Thyroid gland (tissue), 4 donors: ENCODE measurements at regions not wholly inside any gene's neighbourhood (a gene's known extent, or its start where the extent isn't known, plus 50 kb on each side); places are given as distances from the start of the nearest gene placed in this dataset.
"Not testable (repeated sequence)": the region's sequence is repeated elsewhere in the genome, so short reads cannot be mapped to it uniquely, and the experiment has no call there.

ENCODE experiments used
- DNase-seq, 2 donors: peaks; one replicate each; pipeline ENCODE4 v3.0.0-alpha.2; 2019
- H3K27ac ChIP-seq, 3 donors: fragments of 200-600 bp; sonication (generic); 1 replicate in 2 of 3; 2 replicates in 1 of 3; pipeline ENCODE4 v1.5.1; 2016 to 2019; ENCODE audit warnings: mild to moderate bottlenecking in 1 of 3, moderate library complexity in 1 of 3
- H3K27me3 ChIP-seq: fragments of 200-600 bp; sonication (generic); one replicate; pipeline ENCODE4 v1.5.1; 2019
- H3K36me3 ChIP-seq, 2 donors: fragments of 200-600 bp; sonication (generic); one replicate each; pipeline ENCODE4 v1.5.1; 2016 to 2019
- H3K4me1 ChIP-seq, 2 donors: fragments of 200-600 bp; sonication (generic); one replicate each; pipeline ENCODE4 v1.5.1; 2017 to 2019
- H3K4me3 ChIP-seq, 3 donors: fragments of 200-600 bp; sonication (generic); replicated peaks in 1 of 3; 1 replicate in 2 of 3; 2 replicates in 1 of 3; pipeline ENCODE4 v1.5.1; 2016; ENCODE audit warnings: mild to moderate bottlenecking in 1 of 3
- H3K9me3 ChIP-seq: fragments of 200-600 bp; sonication (generic); one replicate; pipeline ENCODE4 v1.5.1; 2017
- CTCF ChIP-seq, 6 experiments: fragments of 200-600 bp in 3 of 6; fragments of 450-650 bp in 3 of 6; sonication (generic) in 3 of 6; IDR thresholded peaks; one replicate each; pipeline ENCODE4 v1.5.1; 2016 to 2019; ENCODE audit warnings: antibody characterized with exemption in 6 of 6, mild to moderate bottlenecking in 2 of 6, inconsistent platforms in 1 of 6, moderate library complexity in 1 of 6
- POLR2A ChIP-seq, 2 donors: fragments of 450-650 bp; IDR thresholded peaks; one replicate each; pipeline ENCODE4 v1.6.1; 2017; ENCODE audit warnings: antibody characterized with exemption in 2 of 2, mild to moderate bottlenecking in 2 of 2, moderate library complexity in 1 of 2
- WGBS, 2 donors: methylation state at CpG; one replicate each; pipeline ENCODE4 v1.1.5; 2017; 5-methylcytosine and 5-hydroxymethylcytosine counted together
- intact Hi-C: fragments of 100-400 bp; cut with DNase I; formaldehyde crosslinking; loops from one replicate; pipeline ENCODE4 v1.15.1; 2023

DNA sequence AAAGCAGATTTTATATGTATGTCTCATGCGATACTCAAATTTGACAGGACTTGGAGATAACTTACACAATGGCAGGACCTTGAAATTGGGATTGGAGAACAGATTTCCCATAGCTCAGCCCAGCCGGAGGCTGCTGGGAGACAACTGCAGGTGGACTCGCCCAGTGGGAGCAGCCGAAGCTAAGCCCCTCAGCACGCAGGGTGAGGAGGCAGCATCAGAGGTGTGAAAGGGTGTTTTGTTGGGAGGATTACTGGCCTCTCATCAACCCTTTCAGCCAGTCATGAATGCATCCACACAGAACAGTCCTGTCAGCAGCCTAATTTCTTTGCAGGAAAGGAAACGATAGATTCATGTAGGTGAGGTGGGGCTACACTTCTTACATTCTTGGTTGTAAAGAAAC is 110.4 kb upstream of the DYNAP start:
- Histone ChIP-seq H3K9me3 (no peaks in the 10 kb centered on the region), H3K27ac (no peak overlapping the region), H3K4me3 (no peak overlapping the region), H3K36me3 (no peaks in the 10 kb centered on the region), H3K4me1 (no peaks in the 10 kb centered on the region), H3K27me3 (no peaks in the 10 kb centered on the region)
- intact Hi-C loops = no loop called here
- DNase-seq = no peak
- 60 to 63% methylated on average over 6 of the region's 6 CpGs for WGBS, 2 donors
- no peak for TF ChIP-seq CTCF (IDR thresholded peaks at IDR 0.05)
- no peak for TF ChIP-seq POLR2A (IDR thresholded peaks at IDR 0.05)

DNA sequence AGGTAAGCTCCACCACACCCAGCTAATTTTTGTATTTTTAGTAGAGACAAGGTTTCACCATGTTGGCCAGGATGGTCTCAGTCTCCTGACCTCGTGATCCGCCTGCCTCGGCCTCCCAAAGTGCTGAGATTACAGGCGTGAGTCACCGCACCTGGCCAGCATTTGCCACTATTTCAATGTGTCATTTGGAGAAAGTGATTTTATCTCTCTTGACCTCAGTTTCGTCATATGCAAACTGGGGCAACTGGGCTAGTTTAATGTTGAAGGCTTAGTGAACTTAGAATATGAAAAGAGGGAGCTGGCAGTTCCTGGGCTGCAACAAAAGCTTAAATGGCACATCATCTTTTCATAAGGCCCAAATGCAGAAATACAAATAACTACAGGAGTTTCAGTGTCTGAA is 88.6 kb upstream of the DYNAP start:
- H3K4me1 ChIP-seq, H3K4me3 ChIP-seq, H3K9me3 ChIP-seq, H3K27me3 ChIP-seq, intact Hi-C loops, H3K27ac ChIP-seq, DNase-seq, H3K36me3 ChIP-seq: not testable (repeated sequence)
- 97% methylated on average over 6 of the region's 6 CpGs for WGBS, 2 donors

DNA sequence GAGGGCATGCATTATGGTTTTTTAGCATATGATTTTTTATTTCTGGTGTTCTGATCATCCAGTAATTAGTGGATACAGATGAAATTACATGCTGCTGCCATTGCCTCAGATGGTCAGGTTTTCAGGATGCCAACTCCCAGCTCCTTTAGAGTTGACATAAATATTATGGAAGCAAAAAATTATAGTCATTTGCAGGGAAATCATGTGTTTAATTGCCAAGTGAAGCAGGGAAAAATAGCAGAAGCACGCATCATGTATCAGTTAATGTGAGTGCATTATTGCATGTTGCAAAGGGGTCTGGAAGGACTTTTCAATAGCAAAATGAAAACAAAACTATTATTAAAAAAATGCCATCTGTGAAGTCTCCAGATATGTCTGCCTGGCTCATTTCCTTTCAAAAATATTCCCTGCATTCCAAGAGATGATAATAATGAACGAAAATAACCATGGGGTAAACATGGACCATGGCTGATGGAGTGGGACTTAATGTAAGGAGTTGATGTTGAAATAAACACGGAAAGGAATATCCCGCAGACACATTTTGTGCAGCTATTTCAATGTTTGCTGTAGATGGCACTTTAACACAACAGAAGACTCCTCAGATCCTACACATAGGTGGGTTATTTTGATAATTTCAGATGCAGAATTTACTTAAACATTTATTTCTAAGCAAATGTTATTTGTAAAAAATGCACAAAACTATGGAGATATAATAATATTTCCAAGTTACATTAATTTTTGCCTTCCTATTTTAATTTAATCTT is 87.7 kb upstream of the DYNAP start:
- no peaks in the 10 kb centered on the region for H3K9me3 ChIP-seq
- no peaks in the 10 kb centered on the region for H3K36me3 ChIP-seq
- TF ChIP-seq CTCF (IDR thresholded peaks at IDR 0.05) (no peak), POLR2A (IDR thresholded peaks at IDR 0.05) (no peak)
- H3K4me1 ChIP-seq = no peaks in the 10 kb centered on the region
- intact Hi-C loops = no loop called here
- no peak overlapping the region for H3K4me3 ChIP-seq
- no peak overlapping the region for H3K27ac ChIP-seq
- H3K27me3 ChIP-seq = no peaks in the 10 kb centered on the region
- WGBS, 2 donors = 73 to 79% methylated on average over 4 of the region's 4 CpGs
- DNase-seq = no peak

GRCh38 chr18:54506516-54507261 is 84.4 kb upstream of the DYNAP start:
- no peaks in the 10 kb centered on the region for H3K36me3 ChIP-seq
- H3K27me3 ChIP-seq = no peaks in the 10 kb centered on the region
- intact Hi-C loops = no loop called here
- no peaks in the 10 kb centered on the region for H3K9me3 ChIP-seq
- 83 to 95% methylated on average over 2 of the region's 2 CpGs for WGBS, 2 donors
- no peak overlapping the region for H3K4me3 ChIP-seq
- TF ChIP-seq POLR2A (IDR thresholded peaks at IDR 0.05) = no peak
- TF ChIP-seq CTCF (IDR thresholded peaks at IDR 0.05) = no peak
- H3K4me1 ChIP-seq = no peaks in the 10 kb centered on the region
- no peak for DNase-seq
- no peak overlapping the region for H3K27ac ChIP-seq

DNA sequence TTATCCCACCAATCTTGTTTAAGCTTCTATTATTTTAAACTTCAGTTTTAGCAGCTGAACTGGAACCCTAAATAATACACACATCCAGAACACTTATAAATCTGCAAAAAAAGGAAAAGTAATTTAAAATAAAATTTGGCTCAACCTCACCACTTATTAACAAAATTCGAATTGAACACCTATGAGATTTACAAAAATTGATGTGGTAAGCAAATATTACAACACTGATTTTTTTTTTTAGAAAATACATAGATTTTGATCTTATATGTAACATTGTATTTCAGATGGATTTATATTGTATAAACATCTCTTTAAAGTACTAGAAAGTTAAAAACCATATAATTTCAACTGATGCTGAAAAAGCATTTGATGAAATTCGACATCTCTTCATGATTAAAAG is 81.3 kb upstream of the DYNAP start:
- intact Hi-C loops = no loop called here
- TF ChIP-seq POLR2A (IDR thresholded peaks at IDR 0.05) (no peak), CTCF (IDR thresholded peaks at IDR 0.05) (no peak)
- Histone ChIP-seq H3K27ac (no peak overlapping the region), H3K36me3 (no peaks in the 10 kb centered on the region), H3K9me3 (no peaks in the 10 kb centered on the region), H3K4me3 (no peak overlapping the region), H3K27me3 (no peaks in the 10 kb centered on the region), H3K4me1 (no peaks in the 10 kb centered on the region)
- DNase-seq = no peak
- WGBS, 2 donors = 71 to 76% methylated on average over 2 of the region's 2 CpGs
